GM12878 (cell line): ENCODE measurements at regions not wholly inside any gene's neighbourhood (a gene's known extent, or its start where the extent isn't known, plus 50 kb on each side); places are given as distances from the start of the nearest gene placed in this dataset.

Source experiments
- ATAC-seq: fragments of 200-7000 bp; cut with Tn5 transposase; 3 replicates; pipeline ENCODE4 v1.9.1; 2020; ENCODE audit warnings: mild to moderate bottlenecking, moderate library complexity
- BruUV-seq: library from RNA; stranded (reverse); fragments of 400-500 nt; replicated peaks from 2 replicates; lab custom pipeline; 2021; lab: Mats Ljungman, UMichigan
- CTCF ChIA-PET: fragments of 300-600 bp; sonication (Branson Sonifier 250); formaldehyde crosslinking; extraction: SDS; loops from one replicate; lab custom pipeline; 2021; ENCODE audit warnings: inconsistent platforms; lab: Yijun Ruan, JAX
- POLR2A ChIA-PET: fragments of 350-600 bp; formaldehyde crosslinking; extraction: SDS; loops from one replicate; lab custom pipeline; 2021; ENCODE audit warnings: inconsistent platforms; lab: Charles Lee
- RAD21 ChIA-PET: fragments of 300-600 bp; sonication (Branson Sonifier 250); formaldehyde crosslinking; loops from one replicate; lab custom pipeline; 2023; ENCODE audit warnings: antibody characterized with exemption; ENCODE audit not compliant: unreplicated experiment; lab: Charles Lee
- SMC1A ChIA-PET: fragments of 300-600 bp; sonication (Branson Sonifier 250); formaldehyde crosslinking; loops from one replicate; lab custom pipeline; 2023; ENCODE audit not compliant: unreplicated experiment, uncharacterized antibody; lab: Charles Lee
- DNase-seq: peaks from one replicate; pipeline ENCODE4 v3.0.0-alpha.2; 2011; ENCODE audit warnings: low read depth, low spot score
- FAIRE-seq: peaks from 3 replicates; lab custom pipeline; 2011; peaks lifted over from hg19 to GRCh38; lab: Jason Lieb, UNC
- H2AFZ ChIP-seq: 2 replicates; pipeline ENCODE4 v1.6.0; 2011; ENCODE audit warnings: low read depth, low read length, control low read depth; ENCODE audit not compliant: control insufficient read depth
- H3K27ac ChIP-seq: 2 replicates; pipeline ENCODE4 v1.5.1; 2011; ENCODE audit warnings: control low read depth; ENCODE audit not compliant: control insufficient read depth, insufficient read depth
- H3K27me3 ChIP-seq, 2 experiments: replicated peaks in 1 of 2; 2 replicates each; pipeline versions ENCODE4 v1.6.0 to v1.6.1; 2011; ENCODE audit warnings: low read length in 1 of 2; ENCODE audit not compliant: control insufficient read depth in 2 of 2, insufficient read depth in 2 of 2
- H3K36me3 ChIP-seq, 2 experiments: 2 replicates each; pipeline ENCODE4 v1.5.1; 2011; ENCODE audit warnings: low read length in 1 of 2; ENCODE audit not compliant: control insufficient read depth in 2 of 2, insufficient read depth in 2 of 2
- H3K4me1 ChIP-seq: 2 replicates; pipeline ENCODE4 v1.6.1; 2011; ENCODE audit warnings: mild to moderate bottlenecking, low read length, moderate library complexity, mixed read lengths; ENCODE audit not compliant: control insufficient read depth, insufficient read depth
- H3K4me2 ChIP-seq: 2 replicates; pipeline ENCODE4 v1.6.0; 2011; ENCODE audit warnings: control low read depth; ENCODE audit not compliant: control insufficient read depth, insufficient read depth
- H3K4me3 ChIP-seq: fragments of 200-600 bp; sonication (generic); 2 replicates; pipeline ENCODE4 v1.5.1; 2016
- H3K79me2 ChIP-seq: 2 replicates; pipeline ENCODE4 v1.6.0; 2011; ENCODE audit warnings: low read length; ENCODE audit not compliant: control insufficient read depth, insufficient read depth
- H3K9ac ChIP-seq: 2 replicates; pipeline ENCODE4 v1.8.0; 2011; ENCODE audit warnings: low read length, control low read depth, mixed read lengths; ENCODE audit not compliant: control insufficient read depth, insufficient read depth
- H3K9me3 ChIP-seq: replicated peaks from 3 replicates; pipeline ENCODE4 v1.5.1; 2011; ENCODE audit warnings: mild to moderate bottlenecking, low read length; ENCODE audit not compliant: control insufficient read depth, insufficient read depth
- H4K20me1 ChIP-seq: 2 replicates; pipeline ENCODE4 v1.6.0; 2011; ENCODE audit not compliant: control insufficient read depth, insufficient read depth
- CEBPB ChIP-seq, 2 experiments: fragments of 150-350 bp in 1 of 2; IDR thresholded peaks; 2 replicates each; pipeline ENCODE4 v1.6.1; 2012 to 2014; ENCODE audit warnings: low read depth in 2 of 2, low read length in 2 of 2, borderline replicate concordance in 1 of 2, inconsistent platforms in 1 of 2
- EGR1 ChIP-seq, 2 experiments: IDR thresholded peaks; 1 replicate in 1 of 2; 2 replicates in 1 of 2; pipeline ENCODE4 v1.6.1; 2011 to 2012; ENCODE audit warnings: low read depth in 2 of 2, low read length in 2 of 2, borderline replicate concordance in 1 of 2, mild to moderate bottlenecking in 1 of 2, moderate library complexity in 1 of 2
- SIX5 ChIP-seq: IDR thresholded peaks from 2 replicates; pipeline ENCODE4 v1.6.1; 2011; ENCODE audit warnings: mild to moderate bottlenecking, low read depth, low read length, moderate library complexity; ENCODE audit not compliant: severe bottlenecking
- SMC3 ChIP-seq: IDR thresholded peaks from 2 replicates; pipeline ENCODE4 v1.6.1; 2011; ENCODE audit warnings: low read length, improper control_type of control experiment, borderline replicate concordance
- STAT1 ChIP-seq: fragments of 450-650 bp; conservative IDR thresholded peaks from 2 replicates; pipeline ENCODE4 v1.6.1; 2014; ENCODE audit warnings: antibody characterized with exemption, mild to moderate bottlenecking
- ZNF217 ChIP-seq: fragments of 450-650 bp; IDR thresholded peaks from 2 replicates; pipeline ENCODE4 v1.6.1; 2017; ENCODE audit warnings: antibody characterized with exemption, mild to moderate bottlenecking
- WGBS: methylation state at CpG from one replicate; pipeline ENCODE4 v1.1.6; 2016; ENCODE audit warnings: low lambda C conversion rate; ENCODE audit not compliant: insufficient replicate concordance, insufficient coverage; ENCODE audit errors: missing lambda C conversion rate; 5-methylcytosine and 5-hydroxymethylcytosine counted together
- in situ Hi-C: fragments of 300-500 bp; cut with MboI; formaldehyde crosslinking; loops from 9 replicates; pipeline ENCODE4 v1.14.3; 2018; ENCODE audit warnings: mixed read lengths
- intact Hi-C: fragments of 100-400 bp; cut with micrococcal nuclease; formaldehyde crosslinking; loops from one replicate; pipeline ENCODE4 v1.14.2; 2022; ENCODE audit not compliant: unreplicated experiment

DNA sequence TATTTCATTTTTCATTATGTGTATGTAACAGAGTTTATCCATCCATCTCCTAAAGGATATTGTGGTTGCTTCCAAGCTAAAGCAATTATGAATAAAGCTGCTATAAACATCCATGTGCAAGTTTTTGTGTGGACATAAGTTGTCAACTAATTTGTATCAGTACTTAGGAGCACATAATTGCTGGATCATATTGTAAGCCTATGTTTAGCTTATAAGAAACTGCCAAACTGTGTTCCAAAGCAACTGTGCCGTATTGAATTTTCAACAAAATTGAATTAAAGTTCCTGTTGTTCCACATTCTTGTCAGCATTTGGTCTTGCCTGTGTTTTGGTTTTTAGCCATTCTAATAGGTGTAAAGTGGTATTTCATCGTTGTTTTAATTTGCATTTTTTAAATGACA, 416.9 kb downstream of the SLC6A15 start:
- FAIRE-seq (no peak), ATAC-seq (no peak)
- Histone ChIP-seq H3K4me3 (no peak overlapping the region), H3K27me3 (no peaks in the 10 kb centered on the region; a peak in 2 of 4 replicates), H3K4me1 (no peaks in the 10 kb centered on the region), H3K27ac (no peak overlapping the region), H3K36me3 (no peaks in the 10 kb centered on the region)
- RAD21 ChIA-PET, result no interaction called here
- CTCF ChIA-PET, result interaction anchor here (0.8 to 3.6 kb wide), 3 partner anchors 9 to 672 kb away, joined by 3 to 22 read pairs (median 4); no protein-coding TSS in a partner anchor
- SMC1A ChIA-PET, result no interaction called here
- in situ Hi-C loops (no loop called here), intact Hi-C loops (no loop called here)
- 69% methylated on average over 2 of the region's 2 CpGs for WGBS
- BruUV-seq, result no TSS peak
- TF ChIP-seq CEBPB (IDR thresholded peaks at IDR 0.05; ENCODE audit: borderline replicate concordance in 1 of 2, low read depth in 2 of 2, low read length in 2 of 2) (no peak), STAT1 (no peak), SMC3 (no peak)
- TF ChIP-seq, all 136 proteins: peak for 0
- Histone ChIP-seq H3K9me3 (no peaks in the 10 kb centered on the region), H3K4me2 (no peak overlapping the region), H3K9ac (no peak overlapping the region), H4K20me1 (no peaks in the 10 kb centered on the region), H3K79me2 (no peaks in the 10 kb centered on the region), H2AFZ (no peak overlapping the region)
- POLR2A ChIA-PET, result interaction anchor here (1.1 kb wide), 1 partner anchor 10 kb away, joined by 3 read pairs; no protein-coding TSS in a partner anchor
- no peak for DNase-seq

DNA sequence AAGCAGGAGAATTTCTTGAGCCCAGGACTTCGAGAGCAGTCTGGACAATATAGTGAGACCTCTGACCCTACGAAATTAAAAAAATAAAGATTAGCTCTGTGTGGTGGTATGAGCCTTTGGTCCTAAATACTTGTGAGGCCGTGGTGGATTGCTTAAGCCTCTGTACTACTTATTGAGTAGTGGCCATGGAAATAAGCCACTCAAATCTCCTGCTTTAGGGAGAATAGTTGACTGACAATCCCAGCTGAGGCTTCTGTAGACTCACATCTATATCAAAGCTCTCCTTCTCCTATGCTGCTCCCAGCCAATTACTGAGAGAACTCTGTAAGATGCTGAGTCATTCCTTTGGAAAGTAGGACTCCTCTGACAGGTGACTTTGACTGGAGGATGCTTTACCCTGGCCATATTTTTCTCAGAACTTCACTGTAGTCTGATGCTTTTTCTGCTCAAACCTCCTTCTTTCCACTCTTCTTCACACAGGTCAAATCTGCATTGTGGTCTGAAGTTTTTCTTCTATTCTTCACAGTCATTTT, 420.2 kb downstream of the SLC6A15 start:
- DNase-seq, result no peak
- POLR2A ChIA-PET, result no interaction called here
- 4% methylated on average over 3 of the region's 3 CpGs for WGBS
- Histone ChIP-seq H3K79me2 (no peaks in the 10 kb centered on the region), H3K9ac (no peak overlapping the region), H3K27me3 (no peaks in the 10 kb centered on the region; a peak in 1 of 4 replicates), H3K27ac (no peak overlapping the region), H3K9me3 (no peaks in the 10 kb centered on the region), H2AFZ (no peak overlapping the region), H3K4me1 (no peaks in the 10 kb centered on the region), H3K4me3 (no peak overlapping the region), H4K20me1 (no peaks in the 10 kb centered on the region)
- SMC1A ChIA-PET, result no interaction called here
- in situ Hi-C loops, result no loop called here
- intact Hi-C loops, result no loop called here
- FAIRE-seq, result no peak
- no TSS peak for BruUV-seq
- TF ChIP-seq EGR1 (IDR thresholded peaks at IDR 0.05; ENCODE audit: borderline replicate concordance in 1 of 2, low read depth in 2 of 2, low read length in 2 of 2), result no peak
- no peak for TF ChIP-seq SIX5
- no peak for TF ChIP-seq ZNF217
- TF ChIP-seq, all 136 proteins: peak for 0
- ATAC-seq, result no peak
- ChIA-PET CTCF (interaction anchor here (1.5 kb wide), 1 partner anchor 667 kb away, joined by 3 read pairs; no protein-coding TSS in a partner anchor), RAD21 (no interaction called here)
- H3K36me3 ChIP-seq, result no peaks in the 10 kb centered on the region
- H3K4me2 ChIP-seq, result no peak overlapping the region
